ENCODE measurements at regions not wholly inside any gene's neighbourhood (a gene's known extent, or its start where the extent isn't known, plus 50 kb on each side); places are given as distances from the start of the nearest gene placed in this dataset.

- TF ChIP-seq EZH2 (IDR thresholded peaks at IDR 0.05) (no peak), POLR2AphosphoS5 (IDR thresholded peaks at IDR 0.05; ENCODE audit: borderline replicate concordance, low read depth, low read length) (no peak), FOXP2 (optimal IDR thresholded peaks at IDR 0.05; ENCODE audit: control extremely low read depth, extremely low read length, insufficient read depth) (no peak)
Measured at GRCh38 chr13:69547780-69548179, 559.8 kb upstream of the ATXN8OS start.

All from SK-N-MC (cell line).